ENCODE measurements at regions not wholly inside any gene's neighbourhood (a gene's known extent, or its start where the extent isn't known, plus 50 kb on each side); places are given as distances from the start of the nearest gene placed in this dataset.
A peak's percentile ranks its signal among the peaks of the same experiment; 100 is the strongest.

DNA sequence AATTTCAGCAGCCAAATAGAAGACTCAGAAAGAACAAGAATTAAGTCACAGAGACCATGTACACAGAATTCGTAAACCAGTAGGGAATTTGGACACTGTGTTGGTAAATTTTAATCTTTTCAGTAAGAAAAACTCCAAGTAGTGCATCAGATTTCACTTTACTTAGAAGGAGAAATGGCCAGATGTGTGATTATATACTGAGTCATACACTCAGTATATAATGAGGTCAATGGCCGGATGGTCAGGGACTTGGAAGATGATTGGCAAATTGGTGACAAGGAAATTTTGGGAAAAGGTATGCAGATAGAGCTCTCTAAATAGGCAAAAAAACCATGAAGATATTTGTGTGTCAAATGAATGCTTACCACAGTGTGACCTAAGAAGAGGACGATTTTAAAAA, 399.8 kb upstream of the LRRC7 start:
- no peak for DNase-seq

DNA sequence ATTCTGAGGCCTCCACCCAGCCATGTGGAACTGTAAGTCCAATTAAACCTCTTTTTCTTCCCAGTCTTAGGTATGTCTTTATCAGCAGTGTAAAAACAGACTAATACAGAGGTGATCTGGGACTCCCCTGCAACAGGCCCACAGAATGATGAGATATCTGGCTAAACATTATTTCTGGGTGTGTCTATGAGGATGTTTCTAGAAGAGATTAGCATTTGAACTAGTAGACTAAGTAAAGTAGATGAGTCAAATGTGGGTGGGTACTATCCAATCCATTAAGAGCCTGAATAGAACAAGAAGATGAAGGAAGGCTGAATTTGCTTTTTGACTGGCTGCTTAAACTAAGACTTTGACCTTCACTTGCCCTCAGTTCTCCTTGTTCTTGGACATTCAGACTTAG, 396.5 kb upstream of the LRRC7 start:
- DNase-seq, result no peak

DNA sequence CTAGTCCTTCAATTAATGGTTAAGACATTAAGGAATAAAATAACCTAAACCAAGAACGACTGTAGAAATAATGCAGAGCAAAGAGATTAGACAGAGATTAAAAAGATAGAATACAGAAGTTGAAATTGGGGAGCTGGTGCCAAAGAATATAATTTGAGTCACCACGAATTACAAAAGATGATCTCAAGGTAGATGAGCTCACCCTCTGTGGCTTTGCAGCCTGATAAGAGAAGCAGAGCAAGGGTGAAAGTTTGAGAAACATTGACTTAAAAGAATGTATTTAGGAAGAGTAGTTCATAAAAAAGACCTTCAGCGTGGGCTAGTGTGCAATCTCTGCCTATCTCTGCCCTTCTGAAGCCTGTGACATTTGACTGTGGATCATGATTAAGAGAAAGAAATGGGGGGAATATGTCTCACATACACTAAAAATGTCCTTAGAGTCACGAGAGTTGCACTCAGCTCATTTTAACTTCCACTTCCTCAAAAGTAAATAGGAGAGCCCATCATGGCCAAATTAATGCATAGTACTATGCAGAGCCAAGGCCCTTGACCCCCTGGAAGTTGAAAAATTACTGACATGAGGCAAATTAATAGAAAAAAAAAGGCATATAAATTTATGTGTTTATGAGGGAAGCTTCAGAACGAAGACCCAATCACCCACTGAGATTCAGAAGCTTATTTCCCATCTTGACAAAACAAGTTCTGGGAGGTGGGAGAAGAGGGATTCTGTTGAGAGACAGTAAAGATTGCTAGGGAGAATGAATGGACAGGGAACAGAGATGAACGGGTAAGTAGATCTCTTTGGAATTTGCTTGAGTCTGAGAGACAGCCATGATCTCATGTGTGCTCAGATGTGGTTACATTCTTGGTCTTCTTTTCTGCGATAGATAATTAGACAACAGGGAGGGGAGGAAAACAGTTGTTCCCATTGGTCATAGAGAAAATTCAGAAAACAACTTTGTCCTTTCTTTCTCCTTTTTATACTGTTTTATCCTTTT, 395.4 kb upstream of the LRRC7 start:
- no peak for DNase-seq

DNA sequence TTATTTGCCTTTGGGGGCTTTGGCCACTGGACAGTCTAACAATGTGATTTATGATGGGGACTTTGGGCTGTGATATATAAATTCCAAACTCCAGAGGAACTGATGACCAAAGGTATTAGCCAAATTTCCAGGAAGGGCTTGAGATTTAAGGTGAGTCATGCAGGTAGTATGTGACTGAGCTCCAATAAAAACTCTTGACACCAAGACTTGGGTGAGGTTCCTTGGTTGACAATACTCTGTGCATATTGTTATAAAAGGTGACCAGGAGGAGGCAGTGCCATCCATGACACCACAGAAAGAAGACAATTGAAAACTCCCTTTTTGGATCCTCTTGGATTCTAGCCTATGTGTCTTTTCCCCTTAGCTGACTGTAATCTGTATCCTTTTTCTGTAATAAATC, 392.7 kb upstream of the LRRC7 start:
- no peak for DNase-seq

DNA sequence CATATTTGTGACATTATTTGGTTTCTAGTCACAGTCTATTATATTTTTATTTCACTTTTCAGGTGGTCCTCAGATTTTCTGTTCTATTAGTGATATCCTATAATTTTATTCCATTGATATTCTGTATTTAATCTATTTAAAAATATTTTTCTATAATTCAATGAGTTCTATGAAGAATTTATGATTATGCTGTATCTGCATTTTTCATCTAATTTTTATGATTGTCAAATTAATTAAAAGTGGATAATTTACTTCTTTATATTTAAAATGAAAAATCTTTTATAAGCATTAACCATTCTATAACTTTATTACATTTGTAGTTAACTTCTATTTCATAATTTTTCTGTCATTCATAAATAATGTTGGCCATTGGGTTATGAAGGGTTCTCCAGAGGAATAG, 387.4 kb upstream of the LRRC7 start:
- DNase-seq, result no peak

DNA sequence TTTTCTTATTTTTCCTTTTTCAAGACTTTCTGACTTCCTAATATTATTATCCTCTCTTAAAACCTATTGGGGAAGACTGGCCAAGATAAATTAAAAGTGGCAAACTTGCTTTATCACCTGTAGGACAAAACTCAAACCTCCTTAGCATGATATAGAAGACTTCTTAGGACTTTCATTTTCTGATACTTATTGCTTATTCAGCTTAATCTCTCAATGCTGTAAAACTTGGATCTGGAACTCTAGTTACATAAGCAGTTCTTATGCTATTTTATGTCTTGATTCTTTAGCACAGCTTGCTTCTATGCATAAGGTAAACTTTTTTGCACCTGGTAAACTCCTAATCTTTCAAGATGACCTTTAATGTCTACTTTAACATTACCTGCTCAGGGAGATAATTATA, 382.3 kb upstream of the LRRC7 start:
- no peak for DNase-seq

DNA sequence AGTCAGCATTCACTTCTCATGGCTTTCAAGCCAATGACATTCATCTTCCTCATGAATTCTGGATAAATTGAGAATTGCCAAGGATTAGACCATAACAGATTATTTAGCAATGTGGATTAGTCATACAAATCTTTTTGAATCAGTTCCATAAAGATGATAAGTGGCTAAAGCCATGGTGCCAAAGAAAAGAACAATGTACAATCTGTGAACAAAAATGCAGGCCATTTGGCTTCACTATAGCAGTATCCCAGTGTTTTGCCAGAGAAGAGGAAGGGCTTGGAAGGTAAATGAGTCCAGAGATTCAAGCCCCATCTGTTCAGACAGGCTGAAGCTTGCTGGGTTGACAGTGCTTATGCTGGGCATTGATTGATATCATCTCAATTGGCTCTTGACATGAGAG, 376.4 kb upstream of the LRRC7 start:
- DNase-seq, result peak; percentile 73

DNA sequence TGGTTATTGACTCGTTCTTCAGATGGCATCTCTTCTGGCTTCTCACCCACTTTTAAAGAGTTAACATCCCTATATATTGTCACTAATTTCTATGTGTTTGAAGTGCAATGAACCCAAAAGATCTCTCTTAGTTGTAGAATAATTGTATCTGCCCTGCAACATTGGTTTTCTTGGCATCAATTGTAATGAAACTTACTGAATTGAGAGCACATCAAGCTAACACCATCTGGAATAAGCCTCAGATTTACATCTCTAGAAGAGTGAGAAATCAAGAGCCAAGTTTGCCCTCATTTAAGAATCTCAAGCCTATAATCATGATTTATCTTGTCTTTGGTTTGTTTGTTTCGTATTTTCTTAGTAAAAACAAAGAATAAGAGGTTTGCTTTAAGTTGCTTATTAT, 372.6 kb upstream of the LRRC7 start:
- DNase-seq, result no peak

DNA sequence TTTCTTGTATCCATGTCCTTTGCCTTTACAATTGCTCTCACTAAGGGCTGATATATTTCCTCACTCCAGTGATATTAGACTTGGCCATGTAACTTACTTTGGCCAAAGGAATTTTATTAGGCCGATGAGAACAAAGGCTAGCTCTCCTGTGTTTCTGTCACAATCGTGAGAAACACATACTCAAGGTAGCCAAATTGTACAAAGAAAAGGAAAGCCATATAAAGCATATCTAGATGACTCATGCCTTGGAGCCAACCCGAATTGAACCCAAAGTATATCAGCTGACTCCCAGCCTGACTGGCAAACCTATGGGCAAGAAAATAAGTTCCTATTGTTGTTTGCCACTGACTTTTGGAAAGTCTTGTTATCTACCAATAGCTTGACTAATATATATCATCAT, 371.7 kb upstream of the LRRC7 start:
- DNase-seq, result no peak

DNA sequence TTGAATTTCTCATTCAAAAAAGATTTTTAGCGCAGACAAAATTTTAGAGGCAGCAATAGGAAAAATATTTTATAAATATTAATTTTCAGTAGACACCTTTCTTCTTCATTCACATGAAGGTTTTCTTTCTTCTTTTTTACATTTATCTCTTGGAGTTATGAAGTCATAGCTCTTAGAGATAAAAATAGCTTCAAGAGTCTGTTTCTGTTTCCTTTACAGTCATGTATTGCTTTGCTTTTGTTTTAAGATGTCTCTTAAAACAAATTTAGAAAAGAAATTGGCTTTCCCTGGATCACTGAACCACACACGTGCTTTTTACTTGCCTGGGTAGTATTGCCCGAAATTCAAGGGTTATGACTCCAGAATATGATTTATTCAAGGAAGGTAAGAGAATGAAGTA, 369.9 kb upstream of the LRRC7 start:
- no peak for DNase-seq

DNA sequence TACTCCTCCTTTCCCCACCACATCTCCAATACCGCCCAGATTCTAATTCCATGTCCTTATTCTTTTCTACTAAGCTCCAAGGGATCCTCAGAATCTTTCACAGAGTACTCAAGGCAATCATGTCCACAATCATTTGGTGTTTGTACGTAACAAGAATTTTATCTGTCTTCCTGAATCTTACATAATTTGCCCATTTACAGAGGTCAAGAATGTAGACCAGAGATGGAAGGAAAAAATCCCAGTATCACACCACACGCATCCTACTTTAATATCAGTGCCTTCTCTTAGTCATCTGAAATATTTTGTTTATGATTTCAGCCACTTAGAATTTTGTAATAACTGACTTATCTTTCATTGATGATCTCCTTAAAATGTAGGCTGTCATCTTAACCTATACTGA, 366.0 kb upstream of the LRRC7 start:
- no peak for DNase-seq

DNA sequence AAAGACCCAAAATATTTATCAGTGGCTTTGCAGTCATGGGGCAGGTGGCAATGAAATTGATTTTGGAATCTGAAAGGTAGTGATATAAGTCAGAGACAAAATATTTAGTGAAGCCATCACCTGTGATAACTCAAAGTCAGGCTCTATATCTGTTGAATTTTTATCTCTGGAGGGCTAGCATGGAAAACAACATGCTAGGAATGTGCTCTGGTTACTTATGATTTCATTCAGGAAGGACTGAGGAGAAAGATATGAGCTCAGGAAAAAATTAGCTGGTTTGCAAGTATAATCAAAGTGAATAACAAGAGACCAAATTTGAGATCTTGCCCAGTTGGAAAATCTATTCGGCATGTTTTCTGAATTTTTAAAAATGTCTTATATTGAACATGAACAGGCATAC, 364.6 kb upstream of the LRRC7 start:
- DNase-seq, result no peak

DNA sequence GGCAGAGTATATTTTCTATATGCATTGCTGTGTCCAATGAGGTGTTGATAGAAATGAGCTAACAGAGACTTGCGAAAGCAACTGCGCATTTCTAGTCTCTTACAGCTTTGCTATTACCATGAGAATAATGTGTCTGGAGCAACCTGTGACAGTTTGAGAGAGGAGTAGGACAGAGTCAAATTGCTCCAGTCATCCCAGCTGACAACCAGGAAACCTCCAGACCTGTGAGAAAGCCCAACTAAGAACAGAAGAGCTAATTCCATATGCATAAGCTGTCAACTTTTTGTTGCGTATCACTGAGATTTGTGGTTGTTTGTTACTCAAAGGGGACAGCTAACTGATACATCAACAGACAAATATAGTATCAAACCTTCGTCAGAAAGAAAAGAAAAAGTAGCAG, 354.1 kb upstream of the LRRC7 start:
- DNase-seq, result no peak

DNA sequence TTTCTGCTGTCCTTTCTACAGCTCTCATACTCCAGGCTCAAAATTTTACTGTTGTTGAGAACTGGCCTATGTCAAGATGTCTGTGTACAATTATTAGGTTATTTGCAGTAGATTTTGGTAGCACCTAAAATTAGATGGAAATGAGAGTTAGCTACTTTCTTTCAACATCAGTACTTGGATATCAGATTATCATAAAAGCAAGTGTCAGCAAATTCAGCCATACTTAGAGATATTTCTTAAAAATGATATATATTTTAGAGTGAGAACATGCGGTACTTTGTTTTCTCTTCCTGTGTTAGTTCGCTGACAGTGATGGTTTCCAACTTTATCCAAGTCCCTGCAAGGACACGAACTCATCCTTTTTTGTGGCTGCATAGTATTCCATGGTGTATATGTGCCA, 351.8 kb upstream of the LRRC7 start:
- no peak for DNase-seq

DNA sequence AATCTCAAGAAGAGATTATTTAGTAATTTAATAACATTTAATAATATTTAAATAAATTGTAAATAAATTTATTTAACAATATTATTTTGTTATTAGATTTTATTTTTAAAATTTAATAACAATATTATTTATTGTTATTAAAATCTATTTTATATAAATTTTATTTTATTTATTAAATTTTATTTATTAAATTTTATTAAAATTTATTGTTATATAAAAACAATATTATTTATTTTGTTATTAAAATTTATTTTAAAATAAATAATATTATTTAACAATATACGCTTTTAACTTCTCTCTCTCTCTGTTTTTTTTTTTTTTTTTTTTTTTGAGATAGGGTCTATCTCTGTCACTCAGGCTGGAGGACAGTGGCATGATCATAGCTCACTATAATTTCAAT, 347.1 kb upstream of the LRRC7 start:
- no peak for DNase-seq

DNA sequence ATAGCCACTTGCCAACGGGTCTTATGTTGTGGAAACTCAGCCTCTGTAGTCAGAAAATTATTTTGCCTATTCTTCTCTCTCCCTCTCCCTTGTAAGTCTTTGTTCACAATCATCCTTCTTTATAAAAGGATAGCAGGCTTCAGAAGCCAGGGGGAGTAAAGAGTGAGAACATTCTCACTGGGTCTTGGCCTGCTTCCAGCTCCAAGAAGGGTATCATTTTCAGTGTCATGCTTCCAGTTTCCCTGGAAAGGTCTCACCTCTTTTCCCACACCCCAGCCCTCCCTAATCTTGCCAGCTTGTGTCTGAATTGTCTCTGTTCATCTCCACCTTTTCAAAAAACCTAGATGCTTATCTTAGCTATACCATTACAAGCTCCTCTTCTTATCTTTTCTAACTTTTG, 346.2 kb upstream of the LRRC7 start:
- peak; percentile 27 for DNase-seq

DNA sequence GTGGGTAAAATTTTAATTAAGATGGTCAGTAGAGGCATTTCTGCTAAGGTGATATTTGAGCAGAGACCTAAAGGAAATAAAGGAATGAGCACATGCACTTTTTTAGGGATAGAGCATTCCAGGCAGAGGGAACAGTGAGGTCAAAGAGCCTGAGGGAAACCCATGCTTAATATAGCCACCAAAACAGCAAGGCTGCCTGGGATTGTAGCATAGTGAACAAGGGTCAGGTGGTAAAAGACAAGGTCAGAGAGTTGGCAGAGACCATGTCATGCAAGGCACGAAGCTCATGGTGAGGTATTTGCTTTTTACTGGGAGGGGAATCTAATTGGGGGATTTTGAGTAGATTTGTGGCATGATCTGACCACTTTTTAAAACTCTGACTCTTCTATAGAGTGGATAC, 344.6 kb upstream of the LRRC7 start:
- no peak for DNase-seq

DNA sequence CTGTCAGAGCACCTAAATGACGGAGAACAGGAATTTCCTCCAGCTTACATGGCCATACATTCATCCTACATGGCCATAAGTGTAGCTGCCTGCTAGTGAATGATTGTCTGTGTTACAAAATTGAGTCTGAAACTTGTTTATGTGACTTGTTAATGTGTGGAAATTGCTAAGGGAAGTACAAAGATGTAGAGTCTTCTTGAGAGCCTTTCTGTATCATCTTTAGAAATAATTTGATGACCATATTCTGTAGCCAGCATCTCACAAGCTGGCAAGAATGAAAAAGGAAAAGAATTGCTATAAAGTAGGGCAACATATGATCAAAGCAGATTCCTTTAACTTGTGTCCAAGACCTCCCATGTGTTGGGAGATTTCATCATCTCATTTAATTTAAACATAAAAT, 339.2 kb upstream of the LRRC7 start:
- no peak for DNase-seq

DNA sequence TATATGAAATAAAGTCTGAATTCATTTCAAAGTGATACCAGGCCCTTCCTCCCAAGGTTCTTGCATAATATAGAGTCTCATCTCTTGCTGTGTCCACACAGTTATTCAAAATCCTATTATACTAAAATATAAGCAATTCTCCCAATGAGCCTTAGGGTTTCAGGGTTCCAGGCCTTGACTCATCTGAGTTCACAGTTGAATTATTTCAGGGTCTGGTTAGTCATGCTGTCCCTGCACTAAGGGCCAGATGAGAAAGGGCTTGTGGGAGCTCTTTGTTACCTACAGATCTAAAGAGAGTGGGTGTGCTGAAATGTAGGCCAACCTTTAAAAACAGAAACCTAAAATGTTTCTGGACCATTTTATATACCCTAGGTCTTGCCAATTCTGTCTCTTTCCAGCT, 337.5 kb upstream of the LRRC7 start:
- DNase-seq, result no peak

DNA sequence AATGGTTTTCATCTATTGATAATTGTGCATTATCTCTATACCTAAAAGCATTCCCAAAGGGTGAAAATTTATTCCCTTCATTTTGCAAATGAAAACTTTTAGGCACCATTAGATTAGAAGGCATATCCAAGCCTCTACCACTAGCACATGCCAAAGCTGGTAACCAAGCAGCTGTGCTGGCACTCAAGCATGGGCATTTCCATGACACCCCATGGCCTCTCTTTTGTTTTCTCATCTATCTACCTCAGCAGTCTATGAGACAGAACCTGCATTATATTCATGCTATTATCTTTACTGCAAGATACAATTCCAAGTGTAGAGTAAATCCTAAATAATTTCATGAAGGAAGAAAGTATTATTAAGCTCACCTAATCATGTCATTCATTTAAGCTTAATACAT, 334.3 kb upstream of the LRRC7 start:
- no peak for DNase-seq

DNA sequence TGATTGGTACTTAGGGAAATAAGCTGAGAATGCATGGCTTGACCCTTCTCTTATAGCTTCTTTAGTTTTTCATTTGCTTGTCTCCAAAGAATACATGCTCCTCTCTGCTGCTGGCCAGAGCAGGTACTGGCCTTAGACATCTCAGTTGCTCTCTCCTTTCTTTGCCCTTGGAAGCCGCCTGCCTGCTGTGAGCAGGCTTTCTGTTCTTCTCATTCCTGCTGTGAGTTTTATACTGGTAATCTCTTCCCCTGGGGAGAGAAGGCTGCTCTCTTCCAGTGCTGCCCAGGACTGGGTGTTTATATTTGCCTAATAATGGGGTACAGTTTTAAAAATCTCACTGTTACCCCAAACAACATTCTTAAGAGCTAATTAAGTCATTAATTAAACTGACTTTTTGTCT, 323.5 kb upstream of the LRRC7 start:
- no peak for DNase-seq

DNA sequence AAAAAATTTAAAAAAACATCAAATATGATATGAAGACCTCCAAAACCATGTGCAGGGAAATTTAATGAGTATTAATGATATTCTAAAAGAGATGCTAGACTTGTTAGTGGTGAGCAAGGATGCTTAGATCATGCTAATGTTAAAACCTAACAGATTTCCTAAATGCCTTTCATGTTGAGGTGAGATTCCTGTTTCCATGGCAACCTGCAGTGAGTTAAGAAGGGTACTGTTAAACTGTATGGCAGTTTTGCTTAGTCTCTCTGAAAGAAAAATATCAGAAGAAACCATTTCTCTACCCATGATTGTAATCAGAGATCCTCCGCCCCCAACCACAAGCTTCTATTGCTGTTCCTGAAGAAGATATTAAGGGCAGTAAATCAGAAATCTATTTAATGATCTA, 321.6 kb upstream of the LRRC7 start:
- no peak for DNase-seq

DNA sequence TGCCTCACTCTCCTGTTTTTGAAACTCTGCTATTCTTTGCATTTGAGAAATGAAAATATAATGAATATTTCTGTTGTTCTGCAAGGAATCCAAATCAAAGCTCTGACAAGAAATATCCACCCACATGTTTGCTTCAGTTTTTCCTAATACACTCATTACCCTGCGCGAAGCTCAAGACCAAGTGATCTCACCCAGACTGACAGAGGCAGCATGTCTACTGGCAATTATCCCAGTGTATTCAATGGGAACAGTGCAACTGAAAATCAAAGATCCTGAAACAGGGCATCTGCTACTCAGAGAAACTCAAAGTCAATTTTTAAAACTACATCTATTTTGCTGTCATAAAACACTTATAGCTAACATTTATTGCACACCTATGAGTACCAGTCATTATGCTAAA, 321.0 kb upstream of the LRRC7 start:
- DNase-seq, result no peak

DNA sequence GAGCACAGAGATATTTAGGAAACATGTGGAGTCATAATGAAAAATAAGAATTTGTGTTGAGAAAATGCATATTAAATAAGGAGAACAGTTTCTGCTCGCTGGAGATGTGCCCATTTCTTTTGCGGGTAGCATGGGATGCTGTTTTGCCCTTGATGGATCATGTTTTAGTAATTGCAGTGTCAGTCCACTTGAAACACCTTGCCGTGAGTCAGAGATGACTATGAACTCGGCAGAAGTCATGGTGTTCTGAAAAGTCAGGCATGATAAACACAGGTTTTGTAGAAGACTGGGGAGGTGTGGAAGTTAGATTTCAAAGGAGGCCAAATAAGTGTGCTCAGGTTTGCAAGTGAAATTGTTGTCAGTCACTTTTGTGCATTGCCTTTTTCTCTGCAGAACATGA, 315.0 kb upstream of the LRRC7 start:
- DNase-seq, result no peak

DNA sequence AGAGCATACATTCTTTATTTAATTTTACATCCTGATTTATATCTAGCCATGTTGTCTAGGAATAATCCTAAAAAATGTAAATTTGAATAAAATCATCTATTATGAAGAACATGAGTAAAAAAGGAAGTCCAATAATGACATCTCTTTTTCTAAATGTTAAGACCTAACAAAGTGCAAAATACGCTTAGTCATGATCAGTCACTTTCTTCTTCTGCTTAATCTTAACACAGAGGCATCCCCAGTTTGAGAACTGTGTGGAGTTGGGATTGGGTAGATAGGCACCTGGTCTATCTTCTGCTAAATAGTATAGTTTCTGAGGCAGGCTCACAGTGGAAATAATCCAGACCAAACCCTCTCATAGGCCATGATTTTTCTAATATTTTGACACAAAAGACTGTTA, 311.7 kb upstream of the LRRC7 start:
- no peak for DNase-seq

Measured in NCI-H748 treated with DMSO at 0.1 percent for 48 hours (cell line).